AG09319 (cell line): ENCODE measurements at regions not wholly inside any gene's neighbourhood (a gene's known extent, or its start where the extent isn't known, plus 50 kb on each side); places are given as distances from the start of the nearest gene placed in this dataset.

Experiments used
- DNase-seq: peaks from one replicate; pipeline ENCODE4 v3.0.0-alpha.2; 2010; ENCODE audit warnings: low read depth; ENCODE audit errors: extremely low read depth
- TF ChIP-seq, protein P1 (sequence below): IDR thresholded peaks from 2 replicates; pipeline ENCODE4 v1.5.1; 2011; ENCODE audit warnings: low read depth, mild to moderate bottlenecking, inconsistent platforms, low read length, moderate library complexity

DNA sequence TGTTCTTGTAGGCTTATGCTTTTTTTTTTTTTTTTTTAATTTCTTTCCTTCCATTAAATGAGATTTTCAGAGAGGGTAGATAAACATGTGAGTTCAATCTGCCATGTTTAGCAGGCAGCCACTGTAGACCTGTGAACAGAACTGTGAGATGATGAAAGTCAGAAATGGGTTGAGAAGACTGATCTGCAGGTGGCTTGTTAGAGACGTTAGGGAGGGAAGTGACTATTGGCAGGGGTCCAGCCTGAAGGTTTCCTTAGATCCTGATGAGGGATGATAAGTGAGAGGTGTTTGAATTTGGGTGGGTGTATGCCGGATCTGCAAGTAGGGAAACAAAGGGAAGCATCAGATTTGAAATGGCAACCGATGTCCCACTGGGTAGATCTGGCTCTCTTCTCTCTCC is 157.8 kb downstream of the HS3ST3B1 start:
- TF ChIP-seq, protein P1, sequence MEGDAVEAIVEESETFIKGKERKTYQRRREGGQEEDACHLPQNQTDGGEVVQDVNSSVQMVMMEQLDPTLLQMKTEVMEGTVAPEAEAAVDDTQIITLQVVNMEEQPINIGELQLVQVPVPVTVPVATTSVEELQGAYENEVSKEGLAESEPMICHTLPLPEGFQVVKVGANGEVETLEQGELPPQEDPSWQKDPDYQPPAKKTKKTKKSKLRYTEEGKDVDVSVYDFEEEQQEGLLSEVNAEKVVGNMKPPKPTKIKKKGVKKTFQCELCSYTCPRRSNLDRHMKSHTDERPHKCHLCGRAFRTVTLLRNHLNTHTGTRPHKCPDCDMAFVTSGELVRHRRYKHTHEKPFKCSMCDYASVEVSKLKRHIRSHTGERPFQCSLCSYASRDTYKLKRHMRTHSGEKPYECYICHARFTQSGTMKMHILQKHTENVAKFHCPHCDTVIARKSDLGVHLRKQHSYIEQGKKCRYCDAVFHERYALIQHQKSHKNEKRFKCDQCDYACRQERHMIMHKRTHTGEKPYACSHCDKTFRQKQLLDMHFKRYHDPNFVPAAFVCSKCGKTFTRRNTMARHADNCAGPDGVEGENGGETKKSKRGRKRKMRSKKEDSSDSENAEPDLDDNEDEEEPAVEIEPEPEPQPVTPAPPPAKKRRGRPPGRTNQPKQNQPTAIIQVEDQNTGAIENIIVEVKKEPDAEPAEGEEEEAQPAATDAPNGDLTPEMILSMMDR: no peak
- no peak for DNase-seq

DNA sequence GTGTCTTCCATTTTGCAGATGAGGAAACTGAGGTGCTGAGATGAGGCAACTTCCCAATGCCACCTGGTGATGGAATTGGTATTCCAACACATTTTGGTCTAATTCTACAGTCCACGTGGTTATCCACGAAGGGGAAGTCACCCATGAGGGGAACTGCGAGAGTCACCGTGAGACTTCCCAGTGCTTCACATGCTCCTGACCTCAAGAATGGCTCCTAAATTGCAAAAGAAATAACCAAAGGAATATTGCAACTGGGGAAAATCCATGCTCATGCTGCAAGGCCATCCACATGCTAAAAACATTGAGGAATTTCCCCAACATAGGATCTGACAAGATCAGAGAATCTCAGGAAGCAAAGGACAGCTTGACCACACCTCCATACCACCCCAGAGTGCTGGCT is 153.9 kb downstream of the HS3ST3B1 start:
- no peak for DNase-seq
- TF ChIP-seq, protein P1: no peak

DNA sequence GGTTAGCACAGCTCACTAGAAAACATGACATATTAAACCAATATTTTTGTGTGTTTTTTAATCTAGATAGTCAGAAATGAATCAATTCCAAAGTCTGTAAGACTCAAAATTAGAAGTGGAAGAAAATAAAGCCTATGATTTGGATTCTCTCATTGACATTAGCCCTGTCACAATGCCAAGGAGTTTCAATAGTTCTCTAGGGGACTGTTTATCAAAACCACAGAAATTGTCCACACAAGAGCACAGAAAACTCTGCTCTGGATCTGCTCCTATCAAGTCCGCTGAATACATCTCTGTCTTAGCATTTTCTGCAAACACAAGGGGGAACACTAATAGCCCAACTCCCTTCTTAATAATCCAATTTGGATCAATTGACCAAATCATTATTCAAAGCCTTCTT is 152.0 kb downstream of the HS3ST3B1 start:
- TF ChIP-seq, protein P1: no peak
- DNase-seq: no peak

DNA sequence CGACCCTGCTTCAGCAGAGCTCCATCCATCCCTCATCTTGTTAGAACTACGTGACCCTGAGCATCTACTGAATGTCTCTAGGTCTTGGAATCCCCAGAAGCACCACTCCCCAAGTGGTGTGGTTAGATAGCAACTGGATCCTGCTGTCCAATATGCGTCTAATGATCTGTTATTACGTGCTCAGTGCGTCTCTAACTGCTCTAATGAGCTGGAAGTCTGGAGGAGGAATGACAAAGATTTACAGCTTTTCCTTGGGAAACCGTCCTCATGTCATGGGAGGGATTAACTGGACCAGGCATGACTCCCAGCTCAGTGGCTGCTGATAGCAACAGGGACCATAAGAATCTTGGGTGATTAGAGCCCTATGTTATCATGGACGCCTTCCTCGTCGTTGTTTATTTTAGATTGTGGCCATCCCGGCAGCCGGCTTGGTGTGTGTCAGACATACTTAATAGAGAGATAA is 150.9 kb downstream of the HS3ST3B1 start:
- no peak for DNase-seq

DNA sequence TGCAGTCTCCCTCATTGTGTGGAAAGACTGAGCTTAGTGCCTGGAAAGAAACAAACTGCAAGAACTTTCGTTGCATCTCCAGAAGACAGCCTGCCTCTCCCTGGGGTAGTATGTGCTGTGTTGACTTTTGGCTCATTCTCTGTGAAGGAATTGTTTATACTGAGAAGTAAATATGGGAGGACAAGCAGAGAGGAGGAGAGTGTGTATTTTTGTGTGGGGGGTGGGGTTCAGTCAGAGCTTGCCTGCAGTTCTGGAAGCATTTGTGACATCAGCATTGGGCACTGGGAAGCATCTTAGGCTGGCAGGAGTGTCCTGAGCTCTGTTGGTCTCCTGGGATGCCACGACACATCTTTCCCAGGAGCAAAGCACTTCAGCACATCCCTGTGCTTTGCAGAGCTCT is 147.9 kb downstream of the HS3ST3B1 start:
- TF ChIP-seq, protein P1: no peak
- DNase-seq: no peak

More for the DNA sequence above, 150.9 kb downstream of the HS3ST3B1 start:
- TF ChIP-seq, protein P1: no peak

DNA sequence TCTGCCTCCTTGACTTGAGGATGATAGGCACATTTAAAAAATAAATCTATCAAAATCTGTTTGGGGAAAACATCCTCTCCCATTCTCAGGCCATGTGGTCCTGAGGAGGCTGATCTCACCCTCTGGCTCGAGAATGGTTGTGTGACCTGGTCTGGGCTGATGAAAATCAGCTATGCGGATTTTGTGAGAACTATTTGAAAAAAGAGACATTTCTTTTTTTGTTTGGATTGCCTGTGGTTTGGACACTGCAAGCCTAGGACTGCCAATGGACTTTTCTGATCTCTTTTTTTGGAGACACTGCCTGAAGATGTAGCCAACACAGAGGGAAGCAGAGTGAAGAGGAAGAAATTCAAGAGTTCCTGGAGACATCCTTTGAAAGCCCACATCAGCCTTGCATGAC is 145.9 kb downstream of the HS3ST3B1 start:
- TF ChIP-seq, protein P1: no peak

DNA sequence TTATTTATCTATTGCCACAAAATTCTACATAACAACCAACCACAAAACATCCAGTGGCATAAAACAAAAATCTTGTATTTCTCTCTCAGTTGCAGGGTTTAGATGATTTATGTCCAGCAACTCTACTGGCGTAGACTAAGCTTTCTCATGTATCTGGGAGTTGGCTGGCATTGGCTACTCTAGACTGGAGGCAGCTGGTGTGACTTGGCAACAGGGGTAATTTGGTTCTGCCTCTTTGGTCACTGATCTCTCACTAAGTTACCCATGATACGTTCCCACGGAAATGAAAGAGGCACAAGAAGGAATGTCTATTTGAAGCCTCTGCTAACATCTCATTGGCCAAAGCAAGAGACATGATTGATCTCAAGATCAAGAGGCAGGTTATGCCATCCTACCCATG is 144.0 kb downstream of the HS3ST3B1 start:
- DNase-seq: no peak
- TF ChIP-seq, protein P1: no peak

More for the DNA sequence above, 145.9 kb downstream of the HS3ST3B1 start:
- no peak for DNase-seq
